Fibroblast of lung (primary cell): ENCODE measurements at regions not wholly inside any gene's neighbourhood (a gene's known extent, or its start where the extent isn't known, plus 50 kb on each side); places are given as distances from the start of the nearest gene placed in this dataset.

Experiments used
- DNase-seq, 2 donors: peaks; one replicate each; pipeline versions ENCODE4 v3.0.0 to v3.0.0-alpha.2; 2010; ENCODE audit warnings: low read depth in 2 of 2
- H2AFZ ChIP-seq: 2 replicates; pipeline ENCODE4 v1.5.1; 2012; ENCODE audit warnings: low read length, control low read depth, inconsistent platforms
- H3K27ac ChIP-seq: 2 replicates; pipeline ENCODE4 v1.5.1; 2011; ENCODE audit warnings: low read length, control low read depth; ENCODE audit not compliant: insufficient read depth
- H3K27me3 ChIP-seq: 2 replicates; pipeline ENCODE4 v1.5.1; 2011; ENCODE audit warnings: mild to moderate bottlenecking, low read length; ENCODE audit not compliant: control insufficient read depth, insufficient read depth
- H3K36me3 ChIP-seq: 2 replicates; pipeline ENCODE4 v1.5.1; 2011; ENCODE audit warnings: low read length; ENCODE audit not compliant: control insufficient read depth, insufficient read depth
- H3K4me1 ChIP-seq: 2 replicates; pipeline ENCODE4 v1.5.1; 2011; ENCODE audit warnings: low read length; ENCODE audit not compliant: control insufficient read depth, insufficient read depth; ENCODE audit errors: extremely low read depth
- H3K4me2 ChIP-seq: 2 replicates; pipeline ENCODE4 v1.5.1; 2011; ENCODE audit warnings: low read length, control low read depth; ENCODE audit not compliant: insufficient read depth; ENCODE audit errors: extremely low read depth
- H3K4me3 ChIP-seq, 4 experiments: fragments of 200-600 bp in 1 of 4; sonication (generic) in 1 of 4; replicated peaks in 1 of 4; 2 replicates each; pipeline ENCODE4 v1.5.1; 2011 to 2016; ENCODE audit warnings: low read length in 4 of 4, low read depth in 3 of 4, mild to moderate bottlenecking in 3 of 4, control low read depth in 2 of 4, inconsistent platforms in 1 of 4, mixed read lengths in 1 of 4; ENCODE audit not compliant: insufficient read depth in 1 of 4; ENCODE audit errors: control extremely low read depth in 1 of 4
- H3K79me2 ChIP-seq: 2 replicates; pipeline ENCODE4 v1.5.1; 2012; ENCODE audit warnings: mild to moderate bottlenecking, low read length, inconsistent platforms; ENCODE audit not compliant: control insufficient read depth, insufficient read depth
- H3K9ac ChIP-seq: 2 replicates; pipeline ENCODE4 v1.5.1; 2011; ENCODE audit warnings: mild to moderate bottlenecking, low read length, control low read depth; ENCODE audit not compliant: insufficient read depth
- H3K9me3 ChIP-seq: 2 replicates; pipeline ENCODE4 v1.5.1; 2012; ENCODE audit warnings: low read depth, low read length; ENCODE audit not compliant: control insufficient read depth, insufficient read depth
- H4K20me1 ChIP-seq: 2 replicates; pipeline ENCODE4 v1.5.1; 2011; ENCODE audit warnings: low read length; ENCODE audit not compliant: control insufficient read depth, insufficient read depth; ENCODE audit errors: extremely low read depth
- EZH2 ChIP-seq: IDR thresholded peaks from 2 replicates; pipeline ENCODE4 v1.5.1; 2012; ENCODE audit warnings: low read length, control low read depth, mild to moderate bottlenecking; ENCODE audit errors: missing control alignments
- TF ChIP-seq, protein P1 (sequence below), 2 donors: IDR thresholded peaks in 1 of 2; conservative IDR thresholded peaks in 1 of 2; 1 replicate in 1 of 2; 2 replicates in 1 of 2; pipeline ENCODE4 v1.5.1; 2011 to 2012; ENCODE audit warnings: low read length in 2 of 2, control low read depth in 1 of 2, inconsistent platforms in 1 of 2, low read depth in 1 of 2, mild to moderate bottlenecking in 1 of 2

DNA sequence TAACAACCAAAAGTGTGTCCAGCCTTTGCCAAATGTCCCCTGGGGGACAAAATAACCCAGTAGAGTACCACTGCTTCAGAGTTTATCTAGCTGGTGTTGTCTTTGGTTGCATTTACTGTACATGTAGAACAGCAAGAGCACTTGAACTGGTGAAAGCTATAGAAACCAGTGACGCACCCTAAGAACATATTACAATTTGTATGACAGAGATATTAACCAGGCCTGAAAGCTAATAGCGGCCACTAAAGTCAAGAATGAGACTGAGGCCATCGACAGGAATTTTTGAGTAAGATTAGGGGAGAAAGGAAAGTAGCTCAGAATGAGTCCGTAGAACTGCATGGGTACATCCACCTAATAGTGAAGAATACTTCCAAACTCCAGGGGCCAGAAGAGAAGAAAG lies 236.2 kb downstream of the MTERF1 start:
- DNase-seq, result no peak
- Histone ChIP-seq H3K9me3 (no peaks in the 10 kb centered on the region), H3K4me3 (no peak overlapping the region), H2AFZ (no peak overlapping the region), H4K20me1 (no peaks in the 10 kb centered on the region), H3K4me1 (no peaks in the 10 kb centered on the region), H3K9ac (no peak overlapping the region), H3K36me3 (no peaks in the 10 kb centered on the region), H3K79me2 (no peaks in the 10 kb centered on the region), H3K27me3 (no peaks in the 10 kb centered on the region), H3K4me2 (no peak overlapping the region), H3K27ac (no peak overlapping the region)
- TF ChIP-seq EZH2, result no peak
- TF ChIP-seq, protein P1, sequence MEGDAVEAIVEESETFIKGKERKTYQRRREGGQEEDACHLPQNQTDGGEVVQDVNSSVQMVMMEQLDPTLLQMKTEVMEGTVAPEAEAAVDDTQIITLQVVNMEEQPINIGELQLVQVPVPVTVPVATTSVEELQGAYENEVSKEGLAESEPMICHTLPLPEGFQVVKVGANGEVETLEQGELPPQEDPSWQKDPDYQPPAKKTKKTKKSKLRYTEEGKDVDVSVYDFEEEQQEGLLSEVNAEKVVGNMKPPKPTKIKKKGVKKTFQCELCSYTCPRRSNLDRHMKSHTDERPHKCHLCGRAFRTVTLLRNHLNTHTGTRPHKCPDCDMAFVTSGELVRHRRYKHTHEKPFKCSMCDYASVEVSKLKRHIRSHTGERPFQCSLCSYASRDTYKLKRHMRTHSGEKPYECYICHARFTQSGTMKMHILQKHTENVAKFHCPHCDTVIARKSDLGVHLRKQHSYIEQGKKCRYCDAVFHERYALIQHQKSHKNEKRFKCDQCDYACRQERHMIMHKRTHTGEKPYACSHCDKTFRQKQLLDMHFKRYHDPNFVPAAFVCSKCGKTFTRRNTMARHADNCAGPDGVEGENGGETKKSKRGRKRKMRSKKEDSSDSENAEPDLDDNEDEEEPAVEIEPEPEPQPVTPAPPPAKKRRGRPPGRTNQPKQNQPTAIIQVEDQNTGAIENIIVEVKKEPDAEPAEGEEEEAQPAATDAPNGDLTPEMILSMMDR (conservative IDR thresholded peaks at IDR 0.05 in 1 of 2, IDR thresholded peaks at IDR 0.05 in 1 of 2; ENCODE audit: low read depth in 1 of 2, low read length in 2 of 2), result no peak

DNA sequence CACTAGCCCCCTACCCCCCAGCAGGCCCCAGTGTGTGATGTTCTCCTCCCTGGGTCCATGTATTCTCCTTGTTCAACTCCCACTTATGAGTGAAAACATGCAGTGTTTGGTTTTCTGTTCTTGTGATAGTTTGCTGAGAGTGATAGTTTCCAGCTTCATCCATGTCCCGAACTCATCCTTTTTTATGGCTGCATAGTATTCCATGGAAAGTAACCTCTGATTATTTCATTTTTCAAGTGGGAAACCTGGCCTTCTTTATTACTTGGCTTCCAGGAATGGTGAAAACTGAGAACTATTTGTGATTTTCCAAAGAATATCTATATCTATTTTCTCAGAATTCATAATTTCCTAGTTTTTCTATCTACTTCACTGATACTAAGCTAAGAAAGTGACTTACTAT lies 235.0 kb downstream of the MTERF1 start:
- no peak overlapping the region for H3K4me2 ChIP-seq
- H3K36me3 ChIP-seq, result no peaks in the 10 kb centered on the region
- no peak overlapping the region for H3K9ac ChIP-seq
- no peak for DNase-seq
- no peak overlapping the region for H3K27ac ChIP-seq
- H4K20me1 ChIP-seq, result no peaks in the 10 kb centered on the region
- no peaks in the 10 kb centered on the region for H3K27me3 ChIP-seq
- no peak overlapping the region for H2AFZ ChIP-seq
- H3K9me3 ChIP-seq, result no peaks in the 10 kb centered on the region
- no peak overlapping the region for H3K4me3 ChIP-seq
- no peaks in the 10 kb centered on the region for H3K79me2 ChIP-seq
- H3K4me1 ChIP-seq, result no peaks in the 10 kb centered on the region
- TF ChIP-seq, protein P1 (conservative IDR thresholded peaks at IDR 0.05 in 1 of 2, IDR thresholded peaks at IDR 0.05 in 1 of 2; ENCODE audit: low read depth in 1 of 2, low read length in 2 of 2), result no peak
- no peak for TF ChIP-seq EZH2

DNA sequence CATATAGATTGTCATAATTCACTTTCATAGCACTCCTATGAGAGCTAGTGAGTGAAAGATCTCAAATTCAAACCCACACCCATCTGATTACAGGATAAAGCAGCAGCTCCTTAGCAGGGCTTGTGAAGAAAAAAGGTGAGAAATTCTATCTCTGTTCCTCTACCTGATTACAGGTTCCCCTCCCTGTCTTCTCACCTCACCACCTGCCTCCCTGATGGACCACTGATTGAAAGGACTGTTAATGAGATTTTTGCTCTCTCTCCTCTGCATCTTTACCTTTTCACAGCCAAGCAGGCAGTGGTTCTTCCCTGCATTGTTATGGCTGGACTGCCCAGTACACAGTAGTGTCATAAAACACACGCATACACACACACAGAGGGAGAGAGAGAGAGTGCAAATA lies 228.5 kb downstream of the MTERF1 start:
- Histone ChIP-seq H3K9me3 (no peaks in the 10 kb centered on the region), H3K27ac (no peak overlapping the region), H3K79me2 (no peaks in the 10 kb centered on the region), H3K4me3 (no peak overlapping the region), H4K20me1 (no peaks in the 10 kb centered on the region), H3K27me3 (no peaks in the 10 kb centered on the region), H3K4me2 (no peak overlapping the region), H3K9ac (no peak overlapping the region), H2AFZ (no peak overlapping the region), H3K4me1 (no peaks in the 10 kb centered on the region), H3K36me3 (no peaks in the 10 kb centered on the region)
- DNase-seq, result no peak
- TF ChIP-seq, protein P1 (conservative IDR thresholded peaks at IDR 0.05 in 1 of 2, IDR thresholded peaks at IDR 0.05 in 1 of 2; ENCODE audit: low read depth in 1 of 2, low read length in 2 of 2), result no peak
- no peak for TF ChIP-seq EZH2
